SK-N-SH (cell line): ENCODE measurements at regions not wholly inside any gene's neighbourhood (a gene's known extent, or its start where the extent isn't known, plus 50 kb on each side); places are given as distances from the start of the nearest gene placed in this dataset.

Source experiments
- CTCF ChIA-PET: fragments of 300-600, 350-600 bp; formaldehyde crosslinking; extraction: SDS; loops from one replicate; lab custom pipeline; 2021; lab: Yijun Ruan, JAX
- POLR2A ChIA-PET: fragments of 350-600 bp; sonication (Branson Sonifier 250); formaldehyde crosslinking; extraction: SDS; loops from one replicate; lab custom pipeline; 2020; ENCODE audit warnings: antibody characterized with exemption, inconsistent platforms; lab: Yijun Ruan, JAX
- DNase-seq: peaks from one replicate; pipeline ENCODE4 v3.0.0; 2012
- H2AFZ ChIP-seq: fragments of 200-600 bp; sonication (generic); 2 replicates; pipeline ENCODE4 v1.8.1; 2016; ENCODE audit warnings: antibody characterized with exemption, mild to moderate bottlenecking, low read depth
- H3F3A ChIP-seq: fragments of 200-600 bp; sonication (generic); replicated peaks from 2 replicates; pipeline ENCODE3; 2016; ENCODE audit warnings: antibody characterized with exemption, mild to moderate bottlenecking; ENCODE audit not compliant: insufficient read depth
- H3K27ac ChIP-seq, 2 experiments: fragments of 200-500 bp in 1 of 2; fragments of 200-600 bp in 1 of 2; sonication (Bioruptor generic) in 1 of 2; sonication (generic), shearing (Covaris generic) in 1 of 2; 2 replicates each; pipeline versions ENCODE4 v1.5.1 to v1.6.1; 2014 to 2016; ENCODE audit warnings: low read depth in 2 of 2, inconsistent platforms in 1 of 2, low read length in 1 of 2, mild to moderate bottlenecking in 1 of 2, mixed read lengths in 1 of 2
- H3K27me3 ChIP-seq: fragments of 200-600 bp; sonication (generic), shearing (Covaris generic); 2 replicates; pipeline ENCODE4 v1.6.1; 2016; ENCODE audit warnings: mixed run types; ENCODE audit not compliant: insufficient read depth
- H3K36me3 ChIP-seq, 2 experiments: fragments of 200-500 bp in 1 of 2; fragments of 200-600 bp in 1 of 2; sonication (Bioruptor generic) in 1 of 2; sonication (generic) in 1 of 2; replicated peaks in 1 of 2; 2 replicates each; pipeline versions ENCODE3 to v1.5.1; 2014 to 2016; ENCODE audit warnings: low read length in 1 of 2, mild to moderate bottlenecking in 1 of 2; ENCODE audit not compliant: insufficient read depth in 2 of 2, control insufficient read depth in 1 of 2
- H3K4me1 ChIP-seq, 2 experiments: fragments of 200-500 bp in 1 of 2; fragments of 200-600 bp in 1 of 2; sonication (Bioruptor generic) in 1 of 2; sonication (generic), shearing (Covaris generic) in 1 of 2; 2 replicates each; pipeline versions ENCODE4 v1.5.1 to v1.6.1; 2014 to 2016; ENCODE audit warnings: low read depth in 1 of 2, low read length in 1 of 2, mixed run types in 1 of 2; ENCODE audit not compliant: insufficient read depth in 2 of 2, control insufficient read depth in 1 of 2
- H3K4me2 ChIP-seq: fragments of 200-600 bp; sonication (generic), shearing (Covaris generic); 2 replicates; pipeline ENCODE4 v1.6.1; 2017; ENCODE audit warnings: mixed run types
- H3K4me3 ChIP-seq, 2 experiments: fragments of 200-500 bp in 1 of 2; fragments of 200-600 bp in 1 of 2; sonication (Bioruptor generic) in 1 of 2; sonication (generic), shearing (Covaris generic) in 1 of 2; 2 replicates each; pipeline versions ENCODE4 v1.5.1 to v1.8.1; 2014 to 2016; ENCODE audit warnings: low read depth in 2 of 2, inconsistent platforms in 1 of 2, low read length in 1 of 2, mild to moderate bottlenecking in 1 of 2, mixed read lengths in 1 of 2, moderate library complexity in 1 of 2
- H3K79me2 ChIP-seq: fragments of 200-600 bp; sonication (generic); 2 replicates; pipeline ENCODE4 v1.8.1; 2017; ENCODE audit warnings: mild to moderate bottlenecking; ENCODE audit not compliant: insufficient read depth
- H3K9ac ChIP-seq: fragments of 200-600 bp; sonication (generic); 2 replicates; pipeline ENCODE4 v1.6.1; 2017; ENCODE audit warnings: mixed run types
- H3K9me2 ChIP-seq: fragments of 200-600 bp; sonication (generic); 2 replicates; pipeline ENCODE4 v1.6.1; 2017; ENCODE audit warnings: mixed run types
- H3K9me3 ChIP-seq: fragments of 200-600 bp; sonication (generic); 2 replicates; pipeline ENCODE4 v1.6.1; 2017; ENCODE audit warnings: mixed run types, mild to moderate bottlenecking, moderate library complexity
- H4K20me1 ChIP-seq: fragments of 200-600 bp; sonication (generic); 2 replicates; pipeline ENCODE4 v1.6.1; 2017; ENCODE audit warnings: mild to moderate bottlenecking, mixed run types; ENCODE audit not compliant: insufficient read depth
- ELF1 ChIP-seq: IDR thresholded peaks from 2 replicates; pipeline ENCODE4 v1.4.0; 2012
- EZH2phosphoT487 ChIP-seq: fragments of 200-600 bp; sonication (generic); IDR thresholded peaks from 2 replicates; pipeline ENCODE4 v1.6.1; 2017; ENCODE audit warnings: low read depth, mixed run types, mild to moderate bottlenecking, antibody characterized with exemption, moderate library complexity, borderline replicate concordance
- FOSL2 ChIP-seq: IDR thresholded peaks from 2 replicates; pipeline ENCODE4 v1.4.0; 2012; ENCODE audit warnings: low read depth, mild to moderate bottlenecking, moderate library complexity, borderline replicate concordance
- FOXJ3 ChIP-seq: sonication (generic); formaldehyde crosslinking; IDR thresholded peaks from 2 replicates; pipeline ENCODE4 v1.5.1; 2020; ENCODE audit warnings: mild to moderate bottlenecking, missing genetic modification reagents
- FOXM1 ChIP-seq: IDR thresholded peaks from 2 replicates; pipeline ENCODE4 v1.4.0; 2012; ENCODE audit warnings: low read depth, mild to moderate bottlenecking
- GABPA ChIP-seq: IDR thresholded peaks from 2 replicates; pipeline ENCODE4 v1.4.0; 2012; ENCODE audit warnings: low read depth, mild to moderate bottlenecking
- GATA2 ChIP-seq: sonication (generic); formaldehyde crosslinking; IDR thresholded peaks from 2 replicates; pipeline ENCODE4 v1.5.0; 2020; ENCODE audit warnings: mild to moderate bottlenecking, missing genetic modification reagents
- MEF2A ChIP-seq: IDR thresholded peaks from 2 replicates; pipeline ENCODE4 v1.4.0; 2012; ENCODE audit warnings: low read depth, borderline replicate concordance
- NFIC ChIP-seq: IDR thresholded peaks from 2 replicates; pipeline ENCODE4 v1.4.0; 2012; ENCODE audit warnings: borderline replicate concordance
- PBX3 ChIP-seq: IDR thresholded peaks from 2 replicates; pipeline ENCODE4; 2012
- RCOR1 ChIP-seq: fragments of 150-350 bp; IDR thresholded peaks from 2 replicates; pipeline ENCODE4 v1.6.1; 2017; ENCODE audit warnings: antibody characterized with exemption, low read length
- RFX5 ChIP-seq: IDR thresholded peaks from 2 replicates; pipeline ENCODE4 v1.6.1; 2012; ENCODE audit warnings: mild to moderate bottlenecking, improper control_type of control experiment, low read length
- SIN3A ChIP-seq: IDR thresholded peaks from 2 replicates; pipeline ENCODE4 v1.6.1; 2012; ENCODE audit warnings: low read depth, mild to moderate bottlenecking, low read length, moderate library complexity, borderline replicate concordance
- SMC3 ChIP-seq: IDR thresholded peaks from 2 replicates; pipeline ENCODE4 v1.6.1; 2012; ENCODE audit warnings: low read depth, low read length, improper control_type of control experiment
- TAF1 ChIP-seq: IDR thresholded peaks from 2 replicates; pipeline ENCODE4 v1.6.1; 2012; ENCODE audit warnings: low read depth, mild to moderate bottlenecking, low read length, moderate library complexity, borderline replicate concordance
- USF1 ChIP-seq: IDR thresholded peaks from 2 replicates; pipeline ENCODE4 v1.4.0; 2012; ENCODE audit warnings: low read depth, borderline replicate concordance
- YY1 ChIP-seq: IDR thresholded peaks from 2 replicates; pipeline ENCODE4 v1.4.0; 2012; ENCODE audit warnings: low read depth, mild to moderate bottlenecking
- WGBS: methylation state at CpG from one replicate; pipeline ENCODE4 v1.1.6; 2017; ENCODE audit warnings: low lambda C conversion rate; 5-methylcytosine and 5-hydroxymethylcytosine counted together

GRCh38 chr4:178137732-178138471 is 695.7 kb upstream of the AGA start:
- no peak for TF ChIP-seq YY1
- TF ChIP-seq FOXM1: no peak
- TF ChIP-seq EZH2phosphoT487: no peak
- no peak for TF ChIP-seq FOSL2
- TF ChIP-seq FOXJ3 (CRISPR knock-in tag): no peak
- no peak for TF ChIP-seq SIN3A
- H3K9me2 ChIP-seq: no peaks in the 10 kb centered on the region
- no peaks in the 10 kb centered on the region for H4K20me1 ChIP-seq
- H3K4me3 ChIP-seq: no peak overlapping the region
- no peaks in the 10 kb centered on the region for H3K79me2 ChIP-seq
- H3K36me3 ChIP-seq: no peaks in the 10 kb centered on the region
- POLR2A ChIA-PET: no interaction called here
- H3F3A ChIP-seq: no peaks in the 10 kb centered on the region
- no peaks in the 10 kb centered on the region for H3K4me1 ChIP-seq
- H3K9me3 ChIP-seq: no peaks in the 10 kb centered on the region
- H3K27me3 ChIP-seq: no peaks in the 10 kb centered on the region
- H2AFZ ChIP-seq: no peak overlapping the region
- no peak overlapping the region for H3K9ac ChIP-seq
- H3K27ac ChIP-seq: no peak overlapping the region
- WGBS: 21% methylated on average over 14 of the region's 22 CpGs
- no peak overlapping the region for H3K4me2 ChIP-seq
- DNase-seq: no peak
- CTCF ChIA-PET: no interaction called here

- Histone ChIP-seq H3K4me1 (no peaks in the 10 kb centered on the region), H2AFZ (no peak overlapping the region), H3F3A (no peaks in the 10 kb centered on the region), H3K9me3 (no peaks in the 10 kb centered on the region), H3K27ac (no peak overlapping the region), H4K20me1 (no peaks in the 10 kb centered on the region), H3K4me3 (no peak overlapping the region), H3K79me2 (no peaks in the 10 kb centered on the region), H3K9ac (no peak overlapping the region)
- CTCF ChIA-PET: no interaction called here
- POLR2A ChIA-PET: no interaction called here
- TF ChIP-seq GATA2 (CRISPR knock-in tag): no peak
- no peak for TF ChIP-seq GABPA
- no peak for TF ChIP-seq USF1
- TF ChIP-seq TAF1: no peak
- TF ChIP-seq SMC3: no peak
- no peak for TF ChIP-seq YY1
- no peak for TF ChIP-seq RFX5
- TF ChIP-seq ELF1: no peak
- TF ChIP-seq MEF2A: no peak
- no peak for TF ChIP-seq PBX3
- no peak for TF ChIP-seq RCOR1
- no peak for TF ChIP-seq NFIC
- TF ChIP-seq EZH2phosphoT487: no peak
- TF ChIP-seq, all 33 proteins: peak for 0
- H3K4me2 ChIP-seq: no peak overlapping the region
- H3K9me2 ChIP-seq: no peaks in the 10 kb centered on the region
- H3K36me3 ChIP-seq: no peaks in the 10 kb centered on the region
- H3K27me3 ChIP-seq: no peaks in the 10 kb centered on the region
- 21% methylated on average over 13 of the region's 13 CpGs for WGBS
- no peak for DNase-seq
Observed at GRCh38 chr4:178138491-178138890, 696.3 kb upstream of the AGA start.
